ENCODE measurements at regions not wholly inside any gene's neighbourhood (a gene's known extent, or its start where the extent isn't known, plus 50 kb on each side); places are given as distances from the start of the nearest gene placed in this dataset.
"Not testable (repeated sequence)": the region's sequence is repeated elsewhere in the genome, so short reads cannot be mapped to it uniquely, and the experiment has no call there.

DNA sequence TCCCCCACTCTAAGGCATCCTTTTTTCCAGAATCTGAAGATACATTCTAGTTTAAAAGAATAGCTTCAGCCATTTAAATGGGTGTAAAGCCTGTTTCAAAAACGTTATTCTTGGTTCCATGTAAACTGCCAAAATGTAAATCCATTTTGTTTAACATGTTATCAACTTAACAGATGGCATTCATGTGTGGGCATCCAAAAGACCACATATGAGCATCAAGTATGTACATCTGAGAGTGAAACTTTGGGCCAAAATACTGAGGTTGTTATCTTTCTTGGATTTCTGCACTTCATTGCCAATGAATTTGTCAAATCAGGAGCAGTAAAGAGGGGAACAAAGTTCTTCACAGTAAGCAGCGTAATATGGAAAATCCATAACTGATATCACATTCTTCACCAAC lies 395.4 kb downstream of the ZNF804A start:
- DNase-seq (ENCODE audit: low read depth) = no peak

- DNase-seq (ENCODE audit: low read depth) = no peak
These were observed 408.2 kb downstream of the ZNF804A start for GRCh38 chr2:185006481-185006880.

- peak; percentile 2 for DNase-seq (ENCODE audit: low read depth)
These were observed 414.3 kb downstream of the ZNF804A start for GRCh38 chr2:185012643-185013042.

DNA sequence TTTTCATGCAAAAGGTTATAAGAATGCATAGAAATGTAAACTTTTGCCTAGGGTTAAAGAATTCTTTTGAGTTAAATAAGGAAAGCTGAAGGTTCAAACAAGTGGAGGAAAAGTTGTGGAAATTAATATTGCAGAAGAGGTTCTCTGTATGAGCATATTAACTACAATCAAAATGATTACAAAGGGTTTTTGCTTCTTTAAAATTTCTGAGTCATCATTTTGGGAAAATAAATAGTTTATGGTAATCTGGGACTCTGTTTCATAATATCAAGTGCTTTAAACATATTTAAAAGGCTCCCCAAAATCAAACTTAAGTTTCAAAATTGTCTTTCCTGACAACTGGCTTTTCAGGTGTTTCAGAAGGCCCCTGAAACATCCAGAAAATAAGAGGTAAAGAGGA lies 415.7 kb downstream of the ZNF804A start:
- DNase-seq (ENCODE audit: low read depth) = no peak

- not testable (repeated sequence) for DNase-seq (ENCODE audit: low read depth)
These were observed 427.6 kb downstream of the ZNF804A start for GRCh38 chr2:185025891-185026290.

GRCh38 chr2:185035906-185036305 lies 437.6 kb downstream of the ZNF804A start:
- DNase-seq (ENCODE audit: low read depth) = no peak

- no peak for DNase-seq (ENCODE audit: low read depth)
These were observed 446.1 kb downstream of the ZNF804A start for GRCh38 chr2:185044323-185044874.

- DNase-seq (ENCODE audit: low read depth) = no peak
These were observed 452.5 kb downstream of the ZNF804A start for GRCh38 chr2:185050804-185051203.

DNA sequence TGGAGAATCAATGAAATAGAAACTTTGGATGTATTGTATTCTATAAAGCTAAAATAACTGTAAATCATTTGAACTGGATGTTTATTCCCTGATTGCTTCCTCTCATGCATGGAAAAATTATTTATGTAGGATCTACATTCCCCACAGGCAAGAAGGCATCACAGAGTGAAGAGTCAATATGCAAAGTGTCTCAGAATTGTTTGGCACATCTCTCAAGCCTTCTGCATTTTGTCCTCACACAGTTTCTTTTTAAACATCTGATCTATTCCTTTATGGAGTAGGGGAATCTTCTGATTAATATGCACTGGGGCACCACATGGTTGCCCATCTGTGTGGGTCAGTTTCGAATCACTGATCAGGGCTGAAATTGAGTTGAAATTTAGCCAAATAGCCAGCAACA lies 465.4 kb downstream of the ZNF804A start:
- DNase-seq (ENCODE audit: low read depth) = no peak

- DNase-seq (ENCODE audit: low read depth) = no peak
These were observed 467.8 kb downstream of the ZNF804A start for GRCh38 chr2:185066128-185066527.

GRCh38 chr2:185069107-185069506 lies 470.8 kb downstream of the ZNF804A start:
- no peak for DNase-seq (ENCODE audit: low read depth)

GRCh38 chr2:185074156-185074555 lies 475.8 kb downstream of the ZNF804A start:
- no peak for DNase-seq (ENCODE audit: low read depth)

- no peak for DNase-seq (ENCODE audit: low read depth)
These were observed 484.4 kb downstream of the ZNF804A start for GRCh38 chr2:185082749-185083148.

- peak; percentile 1 for DNase-seq (ENCODE audit: low read depth)
These were observed 510.3 kb downstream of the ZNF804A start for GRCh38 chr2:185108588-185108987.

- peak; percentile 29 for DNase-seq (ENCODE audit: low read depth)
These were observed 529.1 kb downstream of the ZNF804A start for GRCh38 chr2:185127412-185127811.

GRCh38 chr2:185128346-185128745 lies 530.0 kb downstream of the ZNF804A start:
- no peak for DNase-seq (ENCODE audit: low read depth)

DNA sequence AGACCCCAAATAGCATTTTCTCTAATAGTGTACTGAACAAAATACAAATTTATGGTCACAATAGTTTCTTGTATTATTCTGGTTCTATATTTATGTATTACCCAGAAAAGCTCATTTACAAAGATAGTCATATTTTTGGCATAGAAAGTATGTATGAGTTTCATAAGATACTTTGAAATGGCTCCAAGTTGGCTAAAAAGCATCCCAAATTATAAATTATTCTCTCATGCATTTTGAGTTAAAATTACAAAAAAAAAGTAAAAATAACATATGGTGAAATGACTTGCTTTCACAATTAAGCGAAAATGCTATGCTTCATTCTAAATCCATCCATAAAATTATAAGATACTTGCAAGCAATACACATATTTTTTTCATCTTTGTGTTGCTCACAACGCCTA lies 530.7 kb downstream of the ZNF804A start:
- DNase-seq (ENCODE audit: low read depth) = no peak

DNA sequence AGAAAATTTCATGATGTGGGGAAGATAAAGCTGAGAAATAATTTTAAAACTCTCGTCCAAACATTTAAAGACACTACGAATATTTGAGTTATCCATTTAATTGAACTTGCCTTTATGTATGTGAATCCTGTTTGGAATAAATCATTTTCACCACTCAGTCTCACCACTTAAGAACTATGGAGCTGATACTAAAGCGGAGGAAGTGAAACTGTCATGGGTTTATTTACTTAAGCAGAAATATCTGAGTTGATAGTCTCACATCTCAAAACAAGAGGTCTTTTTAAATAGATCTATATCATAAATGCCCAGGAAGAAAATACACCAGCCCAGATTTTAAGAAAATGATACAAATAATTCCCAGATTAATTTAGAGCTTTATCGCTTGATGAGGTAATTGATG lies 532.4 kb downstream of the ZNF804A start:
- no peak for DNase-seq (ENCODE audit: low read depth)

DNA sequence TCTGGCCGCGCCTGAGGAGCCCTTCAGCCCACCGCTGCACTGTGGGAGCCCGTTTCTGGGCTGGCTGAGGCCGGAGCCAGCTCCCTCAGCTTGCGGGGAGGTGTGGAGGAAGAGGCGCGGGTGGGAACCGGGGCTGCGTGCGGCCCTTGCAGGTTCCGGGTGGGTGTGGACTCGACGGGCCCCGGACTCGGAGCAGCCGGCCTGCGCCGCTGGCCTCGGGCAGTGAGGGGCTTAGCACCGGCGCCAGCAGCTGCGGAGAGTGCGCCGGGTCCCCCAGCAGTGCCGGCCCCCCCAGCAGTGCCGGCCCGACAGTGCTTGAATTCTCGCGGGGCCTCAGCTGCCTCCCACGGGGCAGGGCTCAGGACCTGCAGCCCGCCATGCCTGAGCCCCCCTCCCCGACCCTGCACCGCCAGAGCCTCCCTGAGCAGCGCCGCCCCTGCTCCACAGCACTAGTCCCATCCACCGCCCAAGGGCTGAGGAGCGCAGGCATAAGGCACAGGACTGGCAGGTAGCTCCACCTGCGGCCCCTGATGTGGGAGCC lies 534.2 kb downstream of the ZNF804A start:
- no peak for DNase-seq (ENCODE audit: low read depth)

DNA sequence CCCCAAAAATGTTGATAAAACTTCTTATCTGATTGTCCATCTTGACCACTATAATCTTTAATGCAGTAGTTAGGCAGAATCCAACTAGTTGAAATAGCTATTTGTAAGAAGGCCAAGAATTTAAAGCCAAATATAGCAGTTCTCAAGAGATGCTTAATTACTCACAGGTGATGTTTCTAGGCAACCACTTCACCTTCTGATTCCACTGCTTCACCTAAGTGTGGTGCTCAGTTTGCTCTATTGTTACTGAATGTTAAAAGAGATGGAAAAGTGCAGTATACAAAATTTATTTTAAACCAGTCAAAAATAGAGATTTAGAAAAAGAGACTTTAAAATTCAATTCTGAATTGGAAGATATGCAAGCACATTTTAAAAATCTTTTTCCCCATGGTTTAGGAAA lies 539.4 kb downstream of the ZNF804A start:
- no peak for DNase-seq (ENCODE audit: low read depth)

DNA sequence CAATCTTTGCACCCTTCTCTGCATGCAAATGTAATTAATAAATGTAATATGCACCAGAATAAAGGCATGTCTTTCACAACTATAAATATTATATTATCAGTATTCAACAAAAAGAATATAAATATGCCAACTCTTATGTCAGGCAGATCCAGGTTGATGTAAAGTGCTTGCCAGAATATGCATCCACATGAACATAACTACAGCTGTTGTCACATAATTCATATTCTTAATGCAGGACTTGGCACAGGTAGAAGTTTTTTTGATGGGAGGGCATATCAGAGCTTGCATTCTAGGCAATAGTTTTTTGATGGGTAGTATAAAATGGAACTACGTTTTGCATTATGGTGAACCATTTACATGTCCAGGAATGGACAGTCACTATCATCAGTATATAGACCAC lies 544.3 kb downstream of the ZNF804A start:
- DNase-seq (ENCODE audit: low read depth) = no peak

DNA sequence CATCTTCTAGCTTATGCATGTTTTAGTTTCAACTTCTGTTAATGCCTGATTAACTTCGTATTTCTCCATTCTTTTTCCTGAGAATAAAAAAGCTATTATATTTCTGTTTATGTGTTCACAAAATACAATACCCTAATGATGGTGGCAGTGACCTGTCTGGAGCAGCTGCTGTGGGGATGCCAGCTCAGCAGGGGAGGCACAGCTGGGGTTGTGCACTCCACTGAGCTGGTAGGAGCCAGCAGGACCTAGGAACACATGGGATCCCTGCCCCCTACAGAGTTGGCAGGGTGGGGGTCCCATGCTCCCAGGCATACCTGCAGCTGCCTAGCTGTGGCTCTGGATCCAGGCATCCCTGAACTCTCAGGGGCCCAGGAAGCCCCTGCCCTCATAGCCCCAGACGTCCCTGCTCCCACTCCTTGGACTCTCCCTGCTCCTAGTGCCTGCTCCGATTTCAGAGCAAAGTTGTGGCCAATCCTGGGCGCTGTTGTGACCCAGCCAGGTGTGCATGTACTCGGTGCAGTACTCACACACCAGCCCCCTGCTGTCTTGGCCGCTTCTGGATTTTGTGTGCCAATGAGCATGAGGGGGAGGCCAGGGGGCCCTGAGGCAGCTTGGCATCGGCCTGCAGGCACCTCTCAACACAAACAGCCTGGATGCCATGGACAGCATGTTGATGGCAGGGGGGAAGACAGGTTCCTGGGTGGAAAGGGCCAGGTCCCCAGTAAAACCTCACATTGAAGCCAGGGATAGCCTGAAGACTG lies 546.0 kb downstream of the ZNF804A start:
- DNase-seq (ENCODE audit: low read depth) = no peak

DNA sequence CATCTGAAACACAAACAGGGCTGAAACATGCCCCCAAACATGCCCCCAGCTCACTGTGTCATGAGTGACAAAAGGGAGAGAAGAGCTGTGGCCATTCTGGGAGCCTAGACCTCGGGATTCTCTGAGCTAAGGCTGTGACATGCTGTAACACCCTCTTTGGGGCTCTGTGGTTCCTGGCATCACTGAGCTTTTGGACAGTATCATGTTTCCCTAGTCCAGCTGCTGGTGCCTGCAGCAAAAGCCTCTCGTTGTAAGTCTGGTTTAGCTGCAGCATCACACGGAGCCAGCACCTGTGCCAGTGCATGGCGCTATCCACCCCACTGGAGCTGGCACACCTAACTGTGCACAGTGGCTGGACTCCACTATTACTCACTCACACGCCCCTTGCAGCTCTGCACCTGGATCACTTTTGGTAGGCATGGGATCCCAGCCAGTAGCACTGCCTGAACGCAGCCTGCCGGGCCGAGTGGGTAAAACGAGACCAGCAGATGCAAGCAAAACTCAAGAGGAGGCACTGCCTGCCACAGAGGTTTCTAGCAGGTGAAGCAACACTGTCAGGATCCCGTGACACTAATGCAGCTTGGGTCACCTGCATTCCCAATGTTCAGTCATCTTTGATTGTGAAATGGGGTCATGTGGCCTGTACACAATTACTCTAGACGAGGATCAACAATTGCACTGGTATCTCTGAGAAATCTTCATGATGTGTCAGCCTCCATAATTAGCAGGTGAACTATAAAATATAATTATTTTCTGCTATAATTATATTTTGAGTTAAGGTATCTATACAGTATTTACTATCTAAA lies 547.2 kb downstream of the ZNF804A start:
- DNase-seq (ENCODE audit: low read depth) = no peak
